ENCODE measurements at regions not wholly inside any gene's neighbourhood (a gene's known extent, or its start where the extent isn't known, plus 50 kb on each side); places are given as distances from the start of the nearest gene placed in this dataset.

- no peak for TF ChIP-seq EZH2phosphoT487 (IDR thresholded peaks at IDR 0.05; ENCODE audit: borderline replicate concordance, low read length)
- TF ChIP-seq CTCF (conservative IDR thresholded peaks at IDR 0.05; ENCODE audit: low read depth, low read length): no peak
Observed at GRCh38 chr13:106262886-106263285, 272.6 kb downstream of the EFNB2 start.
